Activated CD4-positive, alpha-beta memory T cell treated with anti-CD3 and anti-CD28 coated beads for 36 hours (primary cell): ENCODE measurements at regions not wholly inside any gene's neighbourhood (a gene's known extent, or its start where the extent isn't known, plus 50 kb on each side); places are given as distances from the start of the nearest gene placed in this dataset.

Experiments
- CTCF ChIA-PET: fragments of 350-600 bp; sonication (Branson Sonifier 250); formaldehyde crosslinking; loops from one replicate; lab custom pipeline; 2021; ENCODE audit warnings: antibody characterized with exemption, inconsistent platforms; lab: Charles Lee
- POLR2A ChIA-PET: fragments of 350-600 bp; sonication (Branson Sonifier 250); formaldehyde crosslinking; loops from one replicate; lab custom pipeline; 2021; ENCODE audit warnings: antibody characterized with exemption; lab: Charles Lee
- DNase-seq: peaks from one replicate; pipeline ENCODE4 v3.0.0-alpha.2; 2020
- H3K27ac Mint-ChIP-seq: one replicate; pipeline ENCODE4 v1.8.0; 2021; ENCODE audit warnings: mixed read lengths
- H3K27me3 Mint-ChIP-seq: one replicate; pipeline ENCODE4 v1.8.0; 2021; ENCODE audit warnings: mixed read lengths
- H3K36me3 Mint-ChIP-seq: one replicate; pipeline ENCODE4 v1.8.0; 2021; ENCODE audit warnings: mixed read lengths
- H3K4me1 Mint-ChIP-seq: one replicate; pipeline ENCODE4 v1.8.0; 2021; ENCODE audit warnings: low read depth, mixed read lengths
- H3K4me3 Mint-ChIP-seq: one replicate; pipeline ENCODE4 v1.8.0; 2021; ENCODE audit warnings: mild to moderate bottlenecking, mixed read lengths
- H3K9me3 Mint-ChIP-seq: one replicate; pipeline ENCODE4 v1.8.0; 2021; ENCODE audit warnings: mixed read lengths
- intact Hi-C: fragments of 100-400 bp; cut with micrococcal nuclease; formaldehyde crosslinking; loops from one replicate; pipeline ENCODE4 v1.15.1; 2023

- no peak overlapping the region for H3K4me3 Mint-ChIP-seq
- no peak overlapping the region for H3K27ac Mint-ChIP-seq
- no peaks in the 10 kb centered on the region for H3K36me3 Mint-ChIP-seq
- ChIA-PET CTCF (interaction anchor here (0.6 kb wide), 1 partner anchor 133 kb away, joined by 3 read pairs; no protein-coding TSS in a partner anchor), POLR2A (no interaction called here)
- no peaks in the 10 kb centered on the region for H3K4me1 Mint-ChIP-seq
- intact Hi-C loops: no loop called here
- peak; percentile 7 for DNase-seq
- H3K9me3 Mint-ChIP-seq: no peaks in the 10 kb centered on the region
- no peaks in the 10 kb centered on the region for H3K27me3 Mint-ChIP-seq
Measured at GRCh38 chr9:89872913-89873707, 268.3 kb downstream of the GADD45G start.

- H3K9me3 Mint-ChIP-seq: no peaks in the 10 kb centered on the region
- CTCF ChIA-PET: interaction anchor here (0.6 kb wide), 1 partner anchor 133 kb away, joined by 3 read pairs; no protein-coding TSS in a partner anchor
- peak; percentile 6 for DNase-seq
- H3K27me3 Mint-ChIP-seq: no peaks in the 10 kb centered on the region
- no peaks in the 10 kb centered on the region for H3K4me1 Mint-ChIP-seq
- no peak overlapping the region for H3K4me3 Mint-ChIP-seq
- intact Hi-C loops: no loop called here
- H3K27ac Mint-ChIP-seq: no peak overlapping the region
- POLR2A ChIA-PET: no interaction called here
- H3K36me3 Mint-ChIP-seq: no peaks in the 10 kb centered on the region
Measured at GRCh38 chr9:89873801-89874200, 269.0 kb downstream of the GADD45G start.

GRCh38 chr9:89874351-89875321 is 269.8 kb downstream of the GADD45G start:
- CTCF ChIA-PET: no interaction called here
- H3K4me3 Mint-ChIP-seq: no peak overlapping the region
- no peaks in the 10 kb centered on the region for H3K9me3 Mint-ChIP-seq
- H3K27ac Mint-ChIP-seq: no peak overlapping the region
- no peaks in the 10 kb centered on the region for H3K4me1 Mint-ChIP-seq
- no peaks in the 10 kb centered on the region for H3K27me3 Mint-ChIP-seq
- H3K36me3 Mint-ChIP-seq: no peaks in the 10 kb centered on the region
- intact Hi-C loops: no loop called here
- POLR2A ChIA-PET: no interaction called here
- DNase-seq: peak; percentile 3

- Mint-ChIP-seq H3K4me3 (no peak overlapping the region), H3K27me3 (no peaks in the 10 kb centered on the region), H3K4me1 (no peaks in the 10 kb centered on the region), H3K9me3 (no peaks in the 10 kb centered on the region), H3K27ac (no peak overlapping the region), H3K36me3 (no peaks in the 10 kb centered on the region)
- ChIA-PET POLR2A (no interaction called here), CTCF (no interaction called here)
- intact Hi-C loops: no loop called here
- DNase-seq: peak; percentile 1
Measured at GRCh38 chr9:89877051-89878002, 272.5 kb downstream of the GADD45G start.

GRCh38 chr9:89878003-89878411 is 273.2 kb downstream of the GADD45G start:
- intact Hi-C loops: no loop called here
- Mint-ChIP-seq H3K4me3 (no peak overlapping the region), H3K36me3 (no peaks in the 10 kb centered on the region), H3K27ac (no peak overlapping the region), H3K4me1 (no peaks in the 10 kb centered on the region), H3K9me3 (no peaks in the 10 kb centered on the region), H3K27me3 (no peaks in the 10 kb centered on the region)
- ChIA-PET CTCF (interaction anchor here (1.0 kb wide), 1 partner anchor 222 kb away, joined by 3 read pairs; no protein-coding TSS in a partner anchor), POLR2A (no interaction called here)
- DNase-seq: peak; percentile 7

GRCh38 chr9:89878687-89879086 is 273.9 kb downstream of the GADD45G start:
- no peaks in the 10 kb centered on the region for H3K4me1 Mint-ChIP-seq
- no peak overlapping the region for H3K4me3 Mint-ChIP-seq
- intact Hi-C loops: no loop called here
- DNase-seq: peak; percentile 11
- POLR2A ChIA-PET: no interaction called here
- no peaks in the 10 kb centered on the region for H3K9me3 Mint-ChIP-seq
- H3K36me3 Mint-ChIP-seq: no peaks in the 10 kb centered on the region
- CTCF ChIA-PET: interaction anchor here (1.0 kb wide), 1 partner anchor 221 kb away, joined by 3 read pairs; no protein-coding TSS in a partner anchor
- H3K27ac Mint-ChIP-seq: no peak overlapping the region
- no peaks in the 10 kb centered on the region for H3K27me3 Mint-ChIP-seq

- ChIA-PET CTCF (interaction anchor here (1.0 kb wide), 1 partner anchor 220 kb away, joined by 3 read pairs; no protein-coding TSS in a partner anchor), POLR2A (no interaction called here)
- no peak for DNase-seq
- Mint-ChIP-seq H3K9me3 (no peaks in the 10 kb centered on the region), H3K27ac (no peak overlapping the region), H3K27me3 (no peaks in the 10 kb centered on the region), H3K4me1 (no peaks in the 10 kb centered on the region), H3K4me3 (no peak overlapping the region), H3K36me3 (no peaks in the 10 kb centered on the region)
- intact Hi-C loops: no loop called here
Measured at GRCh38 chr9:89879276-89879675, 274.5 kb downstream of the GADD45G start.

GRCh38 chr9:89879701-89880100 is 274.9 kb downstream of the GADD45G start:
- ChIA-PET CTCF (no interaction called here), POLR2A (no interaction called here)
- Mint-ChIP-seq H3K36me3 (no peaks in the 10 kb centered on the region), H3K9me3 (no peaks in the 10 kb centered on the region), H3K4me3 (no peak overlapping the region), H3K27ac (no peak overlapping the region), H3K27me3 (no peaks in the 10 kb centered on the region), H3K4me1 (no peaks in the 10 kb centered on the region)
- DNase-seq: peak; percentile 7
- intact Hi-C loops: no loop called here

- intact Hi-C loops: no loop called here
- Mint-ChIP-seq H3K4me3 (no peak overlapping the region), H3K27me3 (no peaks in the 10 kb centered on the region), H3K9me3 (no peaks in the 10 kb centered on the region), H3K36me3 (no peaks in the 10 kb centered on the region), H3K27ac (no peak overlapping the region), H3K4me1 (no peaks in the 10 kb centered on the region)
- POLR2A ChIA-PET: no interaction called here
- CTCF ChIA-PET: interaction anchor here (0.5 kb wide), 1 partner anchor 276 kb away, joined by 3 read pairs; no protein-coding TSS in a partner anchor
- peak; percentile 6 for DNase-seq
Measured at GRCh38 chr9:89880161-89880560, 275.3 kb downstream of the GADD45G start.

- POLR2A ChIA-PET: no interaction called here
- Mint-ChIP-seq H3K4me3 (no peak overlapping the region), H3K27ac (no peak overlapping the region), H3K27me3 (no peaks in the 10 kb centered on the region), H3K9me3 (no peaks in the 10 kb centered on the region), H3K36me3 (no peaks in the 10 kb centered on the region), H3K4me1 (no peaks in the 10 kb centered on the region)
- intact Hi-C loops: no loop called here
- CTCF ChIA-PET: interaction anchor here (0.5 kb wide), 1 partner anchor 276 kb away, joined by 3 read pairs; no protein-coding TSS in a partner anchor
- DNase-seq: peak; percentile 6
Measured at GRCh38 chr9:89880721-89881120, 275.9 kb downstream of the GADD45G start.

GRCh38 chr9:89881431-89881830 is 276.6 kb downstream of the GADD45G start:
- ChIA-PET POLR2A (no interaction called here), CTCF (no interaction called here)
- H3K36me3 Mint-ChIP-seq: no peaks in the 10 kb centered on the region
- intact Hi-C loops: no loop called here
- no peak overlapping the region for H3K27ac Mint-ChIP-seq
- H3K4me3 Mint-ChIP-seq: no peak overlapping the region
- no peaks in the 10 kb centered on the region for H3K9me3 Mint-ChIP-seq
- H3K27me3 Mint-ChIP-seq: no peaks in the 10 kb centered on the region
- H3K4me1 Mint-ChIP-seq: no peaks in the 10 kb centered on the region
- peak; percentile 5 for DNase-seq
